Hindlimb muscle (tissue), 1 donor: ENCODE measurements at regions not wholly inside any gene's neighbourhood (a gene's known extent, or its start where the extent isn't known, plus 50 kb on each side); places are given as distances from the start of the nearest gene placed in this dataset.
"Not testable (repeated sequence)": the region's sequence is repeated elsewhere in the genome, so short reads cannot be mapped to it uniquely, and the experiment has no call there.

Experiments
- DNase-seq: peaks from one replicate; pipeline ENCODE4 v3.0.0-alpha.2; 2013

- DNase-seq: no peak
Observed at GRCh38 chr2:192560326-192560725, 365.6 kb upstream of the TMEFF2 start.

- no peak for DNase-seq
Observed at GRCh38 chr2:192559587-192559986, 364.9 kb upstream of the TMEFF2 start.

- DNase-seq: no peak
Observed at GRCh38 chr2:192558637-192559036, 363.9 kb upstream of the TMEFF2 start.

- DNase-seq: no peak
Observed at GRCh38 chr2:192555740-192556139, 361.0 kb upstream of the TMEFF2 start.

GRCh38 chr2:192551760-192552159, 357.0 kb upstream of the TMEFF2 start:
- DNase-seq: no peak

GRCh38 chr2:192546565-192546964, 351.8 kb upstream of the TMEFF2 start:
- DNase-seq: no peak

GRCh38 chr2:192544371-192544955, 349.7 kb upstream of the TMEFF2 start:
- no peak for DNase-seq

- not testable (repeated sequence) for DNase-seq
Observed at GRCh38 chr2:192542148-192543066, 347.7 kb upstream of the TMEFF2 start.

GRCh38 chr2:192539306-192539705, 344.6 kb upstream of the TMEFF2 start:
- DNase-seq: no peak

- DNase-seq: no peak
Observed at GRCh38 chr2:192536922-192537624, 342.3 kb upstream of the TMEFF2 start.

- DNase-seq: no peak
Observed at GRCh38 chr2:192535956-192536921, 341.5 kb upstream of the TMEFF2 start.

GRCh38 chr2:192534072-192534471, 339.3 kb upstream of the TMEFF2 start:
- DNase-seq: no peak

- DNase-seq: not testable (repeated sequence)
Observed at GRCh38 chr2:192524642-192525251, 330.0 kb upstream of the TMEFF2 start.

GRCh38 chr2:192524214-192524613, 329.5 kb upstream of the TMEFF2 start:
- not testable (repeated sequence) for DNase-seq

GRCh38 chr2:192515937-192516336, 321.2 kb upstream of the TMEFF2 start:
- no peak for DNase-seq

GRCh38 chr2:192513575-192513974, 318.8 kb upstream of the TMEFF2 start:
- DNase-seq: no peak

- DNase-seq: not testable (repeated sequence)
Observed at GRCh38 chr2:192507836-192508450, 313.2 kb upstream of the TMEFF2 start.

GRCh38 chr2:192500550-192501200, 305.9 kb upstream of the TMEFF2 start:
- no peak for DNase-seq

GRCh38 chr2:192499476-192499875, 304.7 kb upstream of the TMEFF2 start:
- no peak for DNase-seq

GRCh38 chr2:192498747-192499146, 304.0 kb upstream of the TMEFF2 start:
- DNase-seq: no peak

- DNase-seq: not testable (repeated sequence)
Observed at GRCh38 chr2:192488158-192488557, 293.4 kb upstream of the TMEFF2 start.
